NCI-H1048 (cell line): ENCODE measurements at regions not wholly inside any gene's neighbourhood (a gene's known extent, or its start where the extent isn't known, plus 50 kb on each side); places are given as distances from the start of the nearest gene placed in this dataset.
"Not testable (repeated sequence)": the region's sequence is repeated elsewhere in the genome, so short reads cannot be mapped to it uniquely, and the experiment has no call there.

Experiments used
- DNase-seq: peaks from one replicate; lab custom pipeline; 2025; lab: John Stamatoyannopoulos, UW

DNA sequence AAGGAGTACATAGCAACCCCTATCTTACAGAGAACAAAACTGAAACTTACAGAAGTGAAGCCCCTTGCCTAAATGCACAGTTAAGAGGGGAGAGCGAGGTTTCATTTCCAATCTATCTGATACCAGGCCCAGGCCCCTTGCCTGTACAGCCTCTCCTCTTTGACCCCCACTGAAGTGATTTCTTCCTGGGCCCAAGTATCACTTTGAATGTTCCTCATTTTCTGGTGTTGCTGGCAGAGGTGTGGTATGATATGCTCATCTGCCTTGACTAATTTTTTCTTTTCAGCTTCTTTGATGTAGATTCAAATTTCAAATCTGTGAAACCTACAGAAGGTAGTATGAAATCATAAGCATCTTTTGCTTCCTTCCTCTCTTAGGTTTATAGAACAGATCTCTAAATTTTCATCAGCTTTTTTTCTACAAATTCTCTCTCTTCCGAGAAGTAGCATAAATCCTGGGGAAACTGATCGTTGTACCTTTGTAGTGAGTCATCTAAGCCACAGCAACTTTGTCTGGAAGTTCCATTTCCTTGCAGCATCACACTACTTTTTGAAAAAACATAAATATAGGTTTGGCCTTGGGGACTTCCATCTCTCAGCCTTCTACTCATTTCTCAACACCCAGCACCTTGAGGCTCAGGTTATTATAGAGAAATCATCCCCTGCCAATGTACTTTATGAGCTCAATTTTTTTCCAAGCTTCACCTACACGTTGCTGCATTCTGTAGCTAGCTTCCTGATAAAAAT lies 402.4 kb upstream of the PTGER4 start:
- DNase-seq = no peak

DNA sequence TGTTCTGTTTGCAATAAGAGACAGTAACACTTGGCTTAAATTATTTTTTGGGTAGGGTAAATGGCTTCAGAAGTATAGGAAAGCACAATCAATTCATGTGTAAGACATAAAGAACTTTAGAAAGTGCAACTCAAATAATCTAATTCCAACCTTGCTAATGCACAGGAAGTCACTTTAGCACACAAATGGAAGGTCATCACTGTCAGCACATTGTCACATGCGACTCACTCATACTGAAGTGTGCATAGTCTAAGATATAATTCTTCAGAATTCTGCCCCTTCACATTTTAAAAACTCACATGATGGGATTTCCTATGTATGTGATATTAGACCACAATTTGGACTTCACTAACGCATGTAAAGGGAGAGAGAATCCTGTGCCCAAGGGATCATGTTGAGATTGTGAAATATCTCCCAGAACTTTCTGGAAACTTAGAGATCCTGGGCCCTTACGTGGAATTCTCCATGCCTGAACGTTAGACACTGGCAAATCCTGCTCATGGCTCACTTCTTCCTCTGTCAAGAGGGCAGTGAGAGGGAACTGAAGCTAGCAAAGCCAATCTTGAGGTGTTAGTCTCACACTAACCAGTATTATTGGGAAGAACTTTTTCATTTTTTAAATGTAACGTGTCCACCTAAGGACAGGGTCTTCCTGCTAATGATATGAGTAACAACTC lies 403.2 kb upstream of the PTGER4 start:
- no peak for DNase-seq

DNA sequence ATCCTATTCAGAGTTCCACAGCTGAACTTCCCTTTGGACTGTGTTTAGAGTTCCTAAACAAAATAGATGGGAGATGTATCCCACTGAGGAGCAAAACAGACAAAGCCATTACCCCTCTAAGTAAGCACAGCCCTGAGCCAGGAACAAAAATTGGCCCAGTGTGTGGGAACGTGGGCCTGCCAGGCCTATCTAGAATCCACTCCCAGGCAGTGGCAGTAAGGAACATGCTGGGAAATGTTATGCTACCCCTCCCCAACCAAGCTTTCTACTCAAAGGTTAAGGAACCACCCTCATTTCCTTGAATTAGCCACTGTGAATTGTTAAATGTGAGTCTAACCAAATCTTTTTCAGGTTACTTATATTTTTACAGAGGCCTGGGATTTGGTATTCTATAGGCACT lies 405.1 kb upstream of the PTGER4 start:
- DNase-seq = no peak

DNA sequence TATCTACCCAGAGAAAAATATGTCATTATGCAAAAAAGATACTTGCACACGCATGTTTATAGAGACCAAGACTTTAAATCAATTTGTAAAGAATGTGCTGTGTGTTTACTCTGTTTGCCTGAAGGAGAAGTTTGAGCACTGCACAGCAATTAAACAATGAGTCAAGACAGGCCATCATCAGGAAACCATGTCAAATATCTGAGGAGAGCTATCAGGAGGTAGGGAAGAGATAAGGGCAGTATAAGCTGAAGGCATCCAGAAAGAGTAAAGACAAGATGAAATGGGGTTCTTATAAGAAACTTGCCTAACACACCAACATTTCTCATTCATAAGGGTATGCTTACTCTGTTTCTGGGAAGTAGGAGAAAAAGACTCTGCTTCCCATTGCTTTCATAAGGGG lies 405.8 kb upstream of the PTGER4 start:
- DNase-seq = no peak

GRCh38 chr5:40271476-40271875 lies 408.2 kb upstream of the PTGER4 start:
- no peak for DNase-seq

- no peak for DNase-seq
These were observed 409.4 kb upstream of the PTGER4 start for GRCh38 chr5:40270274-40270845.

- DNase-seq = no peak
These were observed 411.6 kb upstream of the PTGER4 start for GRCh38 chr5:40268088-40268487.

GRCh38 chr5:40266952-40267351 lies 412.8 kb upstream of the PTGER4 start:
- no peak for DNase-seq

DNA sequence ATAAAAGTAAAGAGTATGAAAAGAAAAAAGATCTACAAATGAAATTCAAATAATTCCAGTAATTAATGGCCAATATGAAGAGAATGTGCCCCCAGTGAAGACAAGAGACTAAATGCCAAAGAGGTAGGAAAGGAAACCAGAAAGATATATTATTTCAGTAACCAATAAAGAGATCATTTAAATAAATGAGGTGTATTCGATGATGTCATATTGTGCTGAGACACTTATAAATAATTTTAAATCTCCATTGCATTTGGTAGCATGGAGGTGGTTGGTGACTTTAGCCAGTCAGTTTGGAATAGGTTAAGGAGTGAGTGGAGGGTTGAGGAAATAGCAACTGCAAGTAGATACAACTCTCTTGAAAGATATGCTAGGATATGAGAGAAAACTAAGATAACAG lies 417.7 kb upstream of the PTGER4 start:
- no peak for DNase-seq

DNA sequence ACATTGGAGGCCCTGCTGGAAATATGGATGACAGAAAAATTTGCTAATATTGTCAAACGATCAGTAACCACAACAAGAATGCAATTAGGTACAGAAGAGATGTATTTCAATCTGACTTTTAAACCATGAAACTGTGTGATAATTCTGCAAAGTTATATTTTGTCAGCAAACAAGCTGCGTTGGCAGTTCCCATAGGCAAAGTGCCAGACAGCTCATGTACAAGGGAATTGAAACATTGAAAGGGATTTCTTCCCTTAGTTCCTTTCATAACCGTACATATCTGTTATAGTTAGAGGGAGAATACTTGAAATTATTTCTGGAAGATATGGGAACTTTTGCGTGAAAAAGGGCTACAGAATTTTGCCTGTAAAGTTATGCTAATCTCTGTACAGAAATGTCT lies 419.4 kb upstream of the PTGER4 start:
- DNase-seq = no peak

DNA sequence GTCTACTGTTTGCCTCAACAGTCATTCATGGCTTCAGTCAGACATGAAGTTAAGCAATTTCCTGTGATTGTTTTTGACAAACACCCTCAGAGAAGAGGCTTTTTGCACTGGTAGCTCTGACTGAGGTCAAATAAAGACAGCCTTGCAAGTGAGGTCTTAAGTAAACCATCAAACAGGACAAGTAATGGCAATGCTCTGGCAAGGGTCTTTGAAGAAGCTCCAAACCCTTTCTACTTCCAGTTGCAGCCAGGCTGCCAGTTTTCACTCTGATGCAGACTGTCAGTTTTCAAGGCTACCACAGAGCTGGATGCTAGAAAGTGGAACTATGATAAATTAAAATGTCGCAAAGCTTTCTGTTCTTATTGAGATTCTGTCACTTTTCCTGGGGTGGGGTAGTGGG lies 421.5 kb upstream of the PTGER4 start:
- DNase-seq = no peak

DNA sequence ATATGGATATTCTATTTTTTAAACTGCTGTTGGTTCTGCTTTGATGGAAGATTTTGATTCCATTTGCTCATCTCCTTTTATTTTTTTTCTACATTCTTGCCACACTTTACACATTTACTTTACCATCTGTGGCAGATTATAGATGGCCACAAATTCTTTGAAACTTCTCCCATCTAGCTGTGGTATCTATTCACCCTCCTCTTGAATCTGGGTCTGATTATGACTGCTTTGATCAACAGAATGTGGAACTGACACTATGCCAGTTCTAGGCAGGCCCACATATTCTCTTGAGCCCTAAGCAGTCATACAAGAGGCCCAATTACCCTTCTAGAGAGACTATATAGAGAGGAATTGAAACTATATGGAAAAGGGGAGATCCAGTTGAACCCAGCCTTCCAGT lies 439.0 kb upstream of the PTGER4 start:
- no peak for DNase-seq

GRCh38 chr5:40240111-40240510 lies 439.6 kb upstream of the PTGER4 start:
- no peak for DNase-seq

DNA sequence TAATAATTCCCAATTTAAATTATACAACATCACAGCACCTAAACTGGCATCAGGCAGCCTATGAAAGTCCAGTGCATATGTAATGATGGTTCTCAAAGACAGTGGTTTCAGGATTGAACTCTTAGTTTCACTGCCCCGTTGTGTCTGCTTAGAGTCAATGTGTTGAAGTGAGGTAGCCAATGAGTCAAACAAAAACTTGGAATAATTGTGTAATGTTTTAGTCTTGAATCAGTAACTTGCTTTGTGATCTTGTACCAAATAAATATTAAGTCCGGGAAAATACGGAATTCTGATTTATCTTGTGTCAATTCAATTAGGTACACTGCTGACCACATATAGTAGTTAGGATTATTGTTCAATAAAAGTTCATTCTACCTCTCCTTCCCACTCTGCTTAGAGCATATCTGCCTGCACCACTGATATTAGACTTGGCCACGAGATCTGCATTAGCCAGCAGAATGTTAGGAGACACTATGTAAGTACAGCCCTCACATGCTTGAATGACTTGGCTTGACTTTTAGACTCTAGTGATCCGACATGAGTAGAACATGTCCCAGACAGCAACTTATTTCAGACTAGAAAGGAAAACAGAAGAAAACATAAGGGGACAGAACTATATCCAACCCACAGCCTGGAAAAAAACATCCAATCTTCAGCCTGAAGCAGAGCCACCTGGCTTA lies 441.5 kb upstream of the PTGER4 start:
- DNase-seq = no peak

DNA sequence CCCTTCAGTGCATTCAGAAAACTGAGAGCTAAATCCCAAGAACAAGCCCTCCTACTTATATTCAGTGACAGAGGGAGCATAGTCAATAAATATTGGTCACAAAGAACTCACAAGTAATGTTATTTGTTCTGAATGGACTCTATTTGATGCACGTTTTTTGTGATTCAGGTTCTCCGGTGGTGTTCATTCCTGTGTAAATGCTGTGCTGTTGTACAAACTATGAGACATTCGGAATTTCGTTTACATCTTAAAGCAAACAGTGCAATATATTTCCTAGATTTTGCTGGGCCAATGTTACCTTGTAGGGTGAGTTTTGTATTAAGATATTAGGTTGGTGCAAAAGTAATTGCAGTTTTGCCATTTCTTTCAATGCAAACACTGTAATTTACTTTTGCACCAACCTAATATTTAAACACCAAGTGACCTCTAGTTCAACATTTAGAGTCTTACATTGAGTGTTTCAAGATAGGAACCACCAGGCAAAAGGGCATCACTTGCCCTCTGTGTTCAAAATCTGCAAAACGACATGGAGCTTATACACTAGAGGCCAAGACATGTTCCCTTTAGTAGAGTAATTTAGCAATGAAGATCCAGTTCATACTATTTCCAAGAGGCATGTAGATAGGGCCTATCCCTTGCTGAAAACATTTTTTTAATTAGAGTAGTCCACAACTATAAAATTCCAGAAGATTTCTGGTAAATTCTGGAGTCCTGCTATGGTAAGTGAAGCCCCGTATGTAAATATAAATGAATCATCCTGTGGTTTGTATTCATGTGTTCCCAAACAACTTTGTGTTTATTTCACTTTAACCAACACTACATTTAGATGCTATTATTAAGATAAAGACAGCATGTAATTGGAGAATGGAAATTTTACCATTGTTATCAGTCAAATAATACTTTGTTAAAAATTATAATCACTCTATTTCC lies 444.0 kb upstream of the PTGER4 start:
- DNase-seq = no peak

GRCh38 chr5:40233268-40233667 lies 446.4 kb upstream of the PTGER4 start:
- no peak for DNase-seq

- no peak for DNase-seq
These were observed 451.8 kb upstream of the PTGER4 start for GRCh38 chr5:40227931-40228330.

- DNase-seq = no peak
These were observed 452.3 kb upstream of the PTGER4 start for GRCh38 chr5:40227366-40227765.

GRCh38 chr5:40226906-40227305 lies 452.8 kb upstream of the PTGER4 start:
- no peak for DNase-seq

DNA sequence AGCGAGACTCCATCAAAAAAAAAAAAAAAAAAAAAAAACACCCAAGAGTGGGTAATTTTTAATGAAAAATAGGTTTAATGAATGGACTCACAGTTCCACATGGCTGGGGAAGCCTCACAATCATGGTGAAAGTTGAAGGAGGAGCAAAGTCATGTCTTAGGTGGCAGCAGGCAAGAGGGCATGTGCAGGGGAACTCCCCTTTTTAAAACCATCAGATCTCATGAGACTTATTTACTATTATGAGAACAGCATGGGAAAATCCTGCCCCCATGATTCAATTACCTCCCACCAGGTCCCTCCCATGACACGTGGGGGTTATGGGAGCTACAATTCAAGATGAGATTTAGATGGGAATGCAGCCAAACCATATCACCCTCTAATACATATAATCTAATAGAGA lies 454.6 kb upstream of the PTGER4 start:
- DNase-seq = not testable (repeated sequence)

DNA sequence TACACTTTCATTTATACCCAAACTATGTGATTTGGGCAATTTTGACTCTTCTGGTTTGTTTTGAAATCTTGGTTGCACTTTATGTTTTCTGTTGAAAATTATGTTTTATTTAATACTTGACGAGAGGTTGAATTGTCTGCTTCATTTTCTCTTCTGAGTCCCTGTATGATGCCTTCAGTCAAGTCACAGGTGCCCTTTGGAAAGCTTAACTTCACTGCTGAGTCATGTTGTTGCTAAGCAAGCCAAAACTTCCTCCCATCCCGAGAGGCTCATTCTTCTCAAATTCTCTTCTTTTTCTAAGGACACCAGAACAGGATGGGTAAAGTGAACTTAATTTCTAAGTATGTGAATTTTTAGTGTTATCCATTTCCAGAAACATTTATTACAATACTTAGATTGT lies 455.3 kb upstream of the PTGER4 start:
- no peak for DNase-seq

DNA sequence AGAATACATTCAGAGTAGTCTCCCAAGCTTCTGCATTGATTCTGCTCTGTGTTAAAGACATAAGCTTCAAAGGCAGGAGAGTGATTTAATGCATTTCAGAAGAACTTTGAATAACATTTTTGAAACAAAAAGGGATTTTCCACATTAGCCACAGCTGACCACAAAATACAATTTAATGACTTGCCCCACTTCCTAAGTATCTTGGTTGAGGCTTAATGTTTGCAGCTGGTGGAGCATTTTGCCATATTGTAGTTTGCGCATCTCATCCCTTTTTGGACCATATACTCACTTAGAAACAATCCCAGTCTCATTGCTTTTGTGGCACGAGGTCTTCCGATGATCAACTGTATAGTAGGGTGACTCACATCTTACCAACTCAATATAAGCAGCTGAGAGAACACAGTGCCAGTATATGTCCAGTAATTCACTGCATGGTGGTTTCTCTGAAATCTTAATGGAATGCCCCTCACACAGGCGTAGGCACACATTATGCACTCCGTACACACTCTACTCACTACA lies 455.8 kb upstream of the PTGER4 start:
- DNase-seq = no peak
